NCI-H2107 (cell line): ENCODE measurements at regions not wholly inside any gene's neighbourhood (a gene's known extent, or its start where the extent isn't known, plus 50 kb on each side); places are given as distances from the start of the nearest gene placed in this dataset.
"Not testable (repeated sequence)": the region's sequence is repeated elsewhere in the genome, so short reads cannot be mapped to it uniquely, and the experiment has no call there.

Source experiments
- DNase-seq: peaks from one replicate; lab custom pipeline; 2025; lab: John Stamatoyannopoulos, UW

DNA sequence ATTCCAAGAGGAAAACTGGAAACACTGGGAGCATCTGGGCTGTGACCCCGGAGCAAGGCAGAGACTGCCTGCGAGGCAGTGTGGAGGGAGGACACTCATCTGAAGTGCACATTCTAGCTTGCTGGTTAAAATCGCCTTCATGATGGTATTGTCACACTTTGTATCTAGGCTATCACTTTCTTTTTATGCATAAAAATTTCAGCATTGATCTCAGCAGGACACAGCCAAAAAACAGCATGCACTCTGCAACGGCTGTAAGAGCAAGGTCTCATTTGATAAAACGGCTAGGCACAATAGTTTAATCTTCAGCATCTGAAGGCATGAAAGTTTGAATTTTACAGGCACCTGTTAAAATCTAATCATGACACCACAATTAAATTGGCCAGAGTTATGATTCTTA, 110.8 kb upstream of the IRX1 start:
- DNase-seq = no peak

DNA sequence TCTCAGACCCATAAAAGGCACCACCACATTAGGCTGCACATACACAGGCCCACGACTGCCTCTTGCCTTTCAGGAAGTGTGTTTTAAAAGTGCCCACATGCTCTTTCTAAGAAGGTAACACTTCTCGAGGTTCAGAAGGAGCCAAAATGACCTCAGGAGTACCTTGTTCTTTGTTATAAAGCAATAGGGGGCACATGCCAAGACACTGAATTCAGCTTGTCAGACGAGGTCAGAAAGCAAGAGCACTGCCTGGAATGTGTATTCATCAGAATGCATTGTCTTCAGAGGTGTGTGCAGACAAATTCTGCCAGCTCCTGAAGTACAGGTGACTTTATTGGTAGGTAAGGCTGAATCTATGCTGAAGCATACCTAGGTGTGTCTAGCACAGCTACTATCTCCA, 114.5 kb upstream of the IRX1 start:
- no peak for DNase-seq

DNA sequence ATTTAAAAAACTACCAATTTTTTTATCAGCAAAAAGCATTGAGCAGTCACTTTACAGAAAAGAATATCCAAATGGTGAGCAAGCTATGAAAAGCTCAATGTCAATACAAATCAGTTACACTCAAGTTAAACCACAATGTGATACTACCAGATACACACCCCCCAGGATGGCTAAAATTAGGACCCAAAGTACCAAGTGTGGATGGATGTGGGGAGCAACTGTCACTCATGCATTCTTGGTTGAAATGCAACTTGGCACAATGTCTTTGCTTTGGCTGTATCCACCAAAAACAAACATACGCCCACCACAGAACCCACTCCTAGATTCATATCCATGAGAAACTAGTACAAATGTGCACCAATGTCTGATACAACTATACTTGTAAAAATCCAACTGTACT, 120.0 kb upstream of the IRX1 start:
- DNase-seq = no peak

DNA sequence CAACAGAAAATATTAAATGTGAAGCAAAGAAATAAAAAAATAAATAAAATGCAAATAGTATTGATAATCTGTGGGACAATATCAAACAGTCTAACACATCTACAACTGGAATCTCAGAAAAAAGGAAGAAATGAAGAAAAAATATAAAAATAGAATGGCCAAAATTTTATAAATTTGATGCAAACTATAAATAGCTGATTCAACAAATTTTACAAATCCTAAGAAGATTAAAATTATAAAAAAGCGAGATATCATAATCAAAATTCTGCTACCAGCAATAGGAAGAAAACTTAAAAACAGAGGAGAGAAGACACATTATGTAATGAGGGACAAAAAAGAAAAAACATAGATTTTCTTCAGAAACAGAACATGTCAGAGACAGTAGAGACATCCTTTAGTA, 129.2 kb upstream of the IRX1 start:
- no peak for DNase-seq

DNA sequence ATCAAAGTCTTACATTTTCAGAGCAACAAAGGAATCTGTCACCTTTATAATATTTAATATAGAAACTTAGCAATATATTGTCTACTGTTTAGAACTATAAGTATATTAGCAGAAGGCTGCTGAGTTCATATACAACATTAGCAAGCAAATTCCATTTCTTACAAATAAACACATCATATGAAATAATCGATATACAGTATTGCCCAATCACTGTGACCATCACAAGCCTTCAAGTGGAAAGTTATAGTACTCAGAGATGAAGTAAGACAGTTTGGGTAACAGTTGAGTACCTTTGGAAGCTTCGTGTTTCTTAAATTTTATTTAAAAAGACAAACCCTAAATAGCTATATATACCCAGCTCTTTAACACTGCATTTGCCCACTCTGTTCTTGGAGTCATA, 135.2 kb upstream of the IRX1 start:
- DNase-seq = no peak

DNA sequence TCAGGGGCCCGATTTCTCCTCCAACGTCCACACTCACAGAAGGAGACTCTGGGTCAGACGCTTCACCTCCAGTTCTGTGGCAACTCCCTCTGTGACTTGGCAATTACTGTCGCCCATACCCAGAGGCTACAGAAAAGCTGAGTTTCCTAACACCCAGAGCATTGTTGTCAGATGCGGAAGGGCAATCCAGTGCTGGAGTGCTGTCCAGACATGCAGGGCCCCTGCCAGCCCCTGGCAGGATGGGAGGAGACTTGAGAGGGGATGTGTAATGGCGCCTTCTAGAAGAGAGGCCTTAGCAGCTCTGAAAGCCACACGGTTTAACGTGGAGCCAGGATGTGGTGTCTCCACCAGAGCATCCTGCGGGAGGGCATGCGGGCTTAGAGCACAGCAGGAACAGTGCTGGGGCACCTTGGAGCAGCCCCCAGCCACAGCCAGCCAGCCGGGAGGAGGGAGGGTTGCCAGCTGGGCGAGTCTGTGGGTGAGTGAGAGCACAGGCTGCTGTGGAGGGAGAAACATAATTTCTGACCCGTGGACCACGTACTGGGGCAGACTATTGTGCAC, 139.4 kb upstream of the IRX1 start:
- DNase-seq = no peak

DNA sequence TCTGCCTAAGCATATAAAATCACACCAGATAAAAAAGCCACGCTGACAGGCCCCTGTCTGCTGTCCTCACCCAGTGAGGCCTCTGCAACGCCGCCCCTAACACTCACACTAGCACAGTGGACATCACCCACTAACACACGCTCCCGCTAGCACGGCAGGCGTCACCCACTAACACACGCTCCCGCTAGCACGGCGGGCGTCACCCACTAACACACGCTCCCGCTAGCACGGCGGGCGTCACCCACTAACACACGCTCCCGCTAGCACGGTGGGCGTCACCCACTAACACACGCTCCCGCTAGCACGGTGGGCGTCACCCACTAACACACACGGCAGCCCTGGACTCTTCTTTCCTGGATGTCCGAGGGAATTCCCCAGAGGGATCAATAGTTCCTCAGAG, 141.6 kb upstream of the IRX1 start:
- not testable (repeated sequence) for DNase-seq

DNA sequence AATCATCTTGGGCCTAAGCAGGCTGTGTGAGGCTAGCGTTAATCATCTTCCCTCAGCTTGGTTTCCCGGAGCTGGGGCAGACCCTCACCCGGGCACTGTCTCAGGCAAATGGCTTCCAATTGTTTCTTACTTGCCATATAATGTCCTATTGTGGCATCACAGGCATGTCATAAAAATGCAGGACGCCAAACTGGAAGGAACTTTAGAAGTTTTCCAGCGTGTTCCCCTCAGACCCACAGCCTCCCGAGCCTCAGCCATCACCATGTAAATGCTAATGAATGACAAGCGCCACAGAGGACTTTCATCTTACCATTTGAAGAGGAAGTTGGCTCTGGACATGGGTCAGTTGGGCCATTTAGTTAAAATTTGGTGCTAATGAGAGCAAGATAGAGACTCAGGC, 143.0 kb upstream of the IRX1 start:
- DNase-seq = no peak

DNA sequence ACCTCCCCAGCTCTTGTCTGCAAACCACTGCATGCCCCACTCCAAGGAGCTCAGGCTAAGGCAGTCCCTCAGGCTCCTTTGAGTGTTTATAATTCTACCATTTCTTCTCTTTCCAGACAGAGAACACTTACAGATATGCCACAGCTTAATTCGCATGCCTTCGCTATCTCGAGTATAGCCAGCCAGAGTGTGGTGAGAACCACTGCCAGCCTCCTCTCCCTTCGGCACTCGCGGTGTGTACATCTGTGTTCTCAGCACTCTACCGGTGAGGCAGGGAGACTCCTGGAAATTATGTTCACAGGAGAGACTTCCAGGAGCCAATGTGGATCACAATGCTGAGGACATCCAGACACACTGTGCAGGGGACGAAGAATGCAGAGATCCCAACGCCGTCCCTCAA, 143.7 kb upstream of the IRX1 start:
- no peak for DNase-seq

DNA sequence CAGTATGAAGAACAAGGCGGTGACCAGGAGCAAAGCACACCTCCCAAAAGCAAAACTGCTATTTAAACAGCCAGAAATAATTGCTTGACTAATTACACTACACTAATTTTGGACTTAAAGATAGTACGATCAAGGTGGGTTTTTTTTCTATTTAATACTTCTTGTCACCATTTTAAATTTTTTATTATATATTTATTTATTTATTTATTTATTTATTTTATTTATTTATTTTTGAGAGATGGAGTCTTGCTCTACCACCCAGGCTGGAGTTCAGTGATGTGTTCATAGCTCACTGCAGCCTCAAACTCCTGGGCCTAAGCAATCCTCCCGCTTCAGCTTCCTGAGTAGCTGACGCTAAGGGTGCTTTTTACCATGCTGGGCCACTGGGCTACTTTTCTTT, 146.2 kb upstream of the IRX1 start:
- no peak for DNase-seq

DNA sequence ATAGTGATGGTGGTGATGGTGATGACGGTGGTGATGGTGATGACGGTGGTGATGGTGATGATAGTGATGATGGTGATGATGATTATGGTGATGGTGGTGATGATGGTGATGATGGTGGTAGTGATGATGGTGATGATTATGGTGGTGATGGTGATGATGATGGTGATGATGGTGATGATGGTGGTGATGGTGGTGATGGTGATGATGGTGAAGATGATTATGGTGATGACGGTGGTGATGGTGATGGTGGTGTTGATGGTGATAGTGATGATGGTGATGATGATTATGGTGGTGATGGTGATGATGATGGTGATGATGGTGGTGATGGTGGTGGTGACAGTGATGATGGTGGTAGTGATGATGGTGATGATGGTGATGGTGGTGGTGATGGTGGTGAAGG, 149.2 kb upstream of the IRX1 start:
- no peak for DNase-seq

DNA sequence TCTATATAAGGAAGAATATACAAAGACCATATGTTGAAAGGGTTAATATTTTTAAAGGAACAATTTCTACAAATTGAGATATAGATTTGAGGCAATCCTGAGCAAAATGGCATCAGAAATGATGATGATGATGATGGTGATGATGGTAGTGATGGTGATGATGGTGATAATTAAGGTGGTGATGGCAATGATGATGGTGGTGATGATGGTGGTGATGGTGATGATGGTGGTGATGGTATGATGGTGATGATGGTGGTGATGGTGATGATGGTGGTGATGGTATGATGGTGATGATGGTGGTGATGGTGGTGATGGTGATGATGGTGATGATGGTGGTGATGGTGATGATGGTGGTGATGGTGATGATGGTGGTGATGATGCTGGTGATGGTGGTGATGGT, 150.1 kb upstream of the IRX1 start:
- DNase-seq = not testable (repeated sequence)

DNA sequence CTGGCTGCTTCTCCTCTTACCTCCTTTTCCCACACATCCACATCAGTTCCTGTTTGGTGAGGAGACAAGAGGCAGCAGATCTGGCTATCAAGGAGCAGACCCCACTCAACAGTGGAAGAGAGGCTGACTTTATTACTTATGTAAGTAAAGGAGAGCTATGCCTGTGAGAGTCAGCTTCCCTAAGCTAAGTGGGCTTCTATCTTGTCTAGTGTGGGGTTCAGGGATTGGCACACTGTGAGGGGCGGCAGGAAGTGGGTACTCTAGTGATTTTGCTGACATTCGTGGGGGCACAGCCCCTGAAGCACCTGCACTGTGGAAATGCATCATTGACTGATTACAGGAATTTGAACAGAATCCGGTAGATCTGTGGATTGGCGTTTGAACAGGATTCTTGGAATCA, 163.5 kb upstream of the IRX1 start:
- DNase-seq = no peak

DNA sequence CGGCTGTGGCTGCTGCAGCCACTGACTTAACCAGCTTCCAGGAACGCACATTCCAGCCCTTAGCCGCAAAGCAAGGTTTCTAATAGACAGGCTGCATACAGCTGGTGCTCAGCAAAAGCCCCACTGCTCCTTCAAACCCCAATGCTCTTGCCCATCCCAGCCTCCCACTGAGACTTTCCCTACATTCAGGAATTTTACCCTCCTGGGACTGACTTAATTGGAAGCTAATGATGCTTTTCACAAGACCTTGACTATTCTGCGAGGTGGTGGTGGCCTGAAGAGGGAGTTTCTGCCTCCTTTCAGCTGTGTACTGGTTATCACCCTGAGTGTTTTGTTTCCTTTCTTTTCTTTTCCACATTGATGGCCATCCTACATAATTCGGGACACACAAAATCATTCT, 164.9 kb upstream of the IRX1 start:
- no peak for DNase-seq

DNA sequence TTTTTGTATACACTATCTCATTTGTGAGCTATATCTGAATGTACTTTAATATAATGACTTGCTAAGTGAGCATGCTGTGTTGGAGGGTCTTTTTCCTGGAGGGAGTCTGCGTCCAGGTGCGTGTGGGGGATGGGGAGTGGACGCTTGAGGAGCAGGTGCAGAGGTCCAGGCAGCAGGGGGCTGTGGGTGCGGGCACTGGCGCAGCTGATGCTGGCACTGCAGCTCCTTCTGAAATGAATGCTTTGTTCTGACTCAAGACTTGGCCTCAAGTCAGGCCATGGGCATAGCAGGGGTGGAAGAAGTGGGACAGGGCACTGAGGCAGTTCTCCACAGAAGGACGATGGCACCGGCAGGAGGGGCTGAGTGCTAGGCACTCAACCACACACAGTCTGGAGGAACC, 165.7 kb upstream of the IRX1 start:
- no peak for DNase-seq

DNA sequence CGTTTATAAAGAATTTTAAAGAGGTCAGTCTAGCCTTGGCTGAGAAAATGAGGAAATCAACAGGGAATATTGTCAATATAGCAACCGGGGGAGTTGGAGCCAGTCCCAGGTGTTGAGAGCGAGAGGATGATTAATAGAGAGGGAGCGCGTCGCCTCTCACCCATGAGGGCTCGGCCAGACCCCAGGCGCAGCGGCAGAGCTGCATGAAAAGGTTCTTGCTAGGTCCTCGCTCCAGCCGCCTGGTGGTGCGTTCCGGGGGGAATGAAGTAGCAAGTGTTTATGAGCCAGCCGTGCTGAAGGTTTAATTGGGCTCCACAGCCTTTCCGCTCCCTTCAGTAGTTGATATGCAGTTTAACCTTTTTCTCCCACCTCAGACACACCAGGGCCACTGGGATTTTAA, 167.3 kb upstream of the IRX1 start:
- no peak for DNase-seq

DNA sequence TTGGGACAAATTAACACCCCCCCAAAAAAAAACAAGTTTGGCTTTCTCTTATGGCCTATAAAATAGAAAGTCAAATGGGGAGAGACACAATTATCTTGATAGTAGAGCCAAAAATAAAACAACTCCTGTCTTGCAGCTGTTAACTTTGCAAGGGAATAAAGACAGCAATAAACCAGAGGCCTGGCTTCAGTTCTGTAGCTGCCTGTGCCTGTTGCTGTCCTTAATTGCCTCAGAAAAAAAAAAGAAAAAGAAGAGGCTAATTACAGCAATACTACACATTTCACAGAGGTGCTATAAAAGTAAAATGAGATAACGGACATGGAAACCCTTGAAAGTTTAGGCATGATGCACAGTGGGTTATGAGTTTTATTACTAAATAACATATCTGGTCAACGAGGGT, 170.7 kb upstream of the IRX1 start:
- no peak for DNase-seq

DNA sequence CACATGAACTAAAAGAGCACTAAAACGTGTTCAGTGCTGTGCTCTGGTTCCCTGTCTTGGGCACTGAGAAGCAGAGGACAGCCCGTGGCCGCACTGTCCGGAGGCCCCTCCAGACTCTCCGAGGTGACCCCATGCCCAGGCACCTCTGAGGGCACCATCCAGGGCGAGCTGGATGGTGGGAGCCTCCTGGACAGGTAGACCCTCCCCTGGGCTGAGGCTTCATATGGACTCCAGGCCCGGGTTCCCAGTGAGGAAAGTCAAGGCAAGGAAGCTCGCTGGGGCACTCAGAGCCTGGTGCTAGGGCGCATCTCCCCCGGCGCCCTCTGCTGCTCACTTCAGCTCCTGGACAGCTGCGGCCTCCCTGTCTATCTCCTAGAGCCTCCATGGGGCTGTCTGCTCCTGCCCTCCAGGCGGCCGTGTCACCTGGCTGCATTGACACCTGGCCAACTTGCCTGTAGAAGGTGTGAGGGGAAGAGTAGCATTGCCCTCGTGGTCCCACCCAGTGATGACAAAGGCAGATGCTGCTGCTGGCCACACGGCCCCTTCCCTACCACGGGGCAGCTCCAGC, 178.2 kb upstream of the IRX1 start:
- DNase-seq = no peak

DNA sequence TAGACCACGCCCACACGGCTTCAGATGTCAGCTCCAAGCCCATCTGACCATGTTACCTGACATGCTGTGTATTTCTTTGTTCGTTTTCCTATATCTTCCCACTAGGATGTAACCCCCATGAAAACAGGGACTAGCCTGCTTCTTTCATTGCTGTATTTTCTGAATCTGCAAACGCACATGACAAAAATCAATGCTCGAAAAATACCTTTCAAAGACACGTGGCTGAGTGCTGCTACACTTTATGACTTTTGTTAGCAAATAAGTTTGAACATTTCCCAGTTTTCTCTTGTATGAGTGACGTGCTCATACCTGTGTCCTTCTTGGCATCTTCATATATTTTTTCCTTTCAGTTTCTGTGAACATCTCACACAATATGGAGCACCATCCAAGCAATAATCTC, 181.3 kb upstream of the IRX1 start:
- DNase-seq = no peak

DNA sequence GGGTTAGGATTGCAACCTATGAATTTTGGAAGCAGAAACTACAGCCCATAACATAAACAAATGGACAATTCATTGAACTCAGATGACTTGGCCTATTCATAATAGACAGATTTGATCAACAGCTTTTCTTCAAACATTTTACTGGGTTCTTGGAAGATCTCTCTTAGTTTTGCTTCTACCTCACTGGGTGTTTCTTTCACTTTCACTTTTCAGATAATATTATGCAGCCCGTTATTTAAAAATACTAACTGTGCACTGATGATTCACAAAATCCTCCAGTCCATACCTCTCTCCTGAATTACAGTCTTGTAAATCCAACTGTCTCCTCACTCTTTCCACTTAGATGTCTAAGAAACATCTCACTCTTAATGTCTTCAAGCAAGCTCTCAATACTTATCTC, 183.5 kb upstream of the IRX1 start:
- DNase-seq = no peak

DNA sequence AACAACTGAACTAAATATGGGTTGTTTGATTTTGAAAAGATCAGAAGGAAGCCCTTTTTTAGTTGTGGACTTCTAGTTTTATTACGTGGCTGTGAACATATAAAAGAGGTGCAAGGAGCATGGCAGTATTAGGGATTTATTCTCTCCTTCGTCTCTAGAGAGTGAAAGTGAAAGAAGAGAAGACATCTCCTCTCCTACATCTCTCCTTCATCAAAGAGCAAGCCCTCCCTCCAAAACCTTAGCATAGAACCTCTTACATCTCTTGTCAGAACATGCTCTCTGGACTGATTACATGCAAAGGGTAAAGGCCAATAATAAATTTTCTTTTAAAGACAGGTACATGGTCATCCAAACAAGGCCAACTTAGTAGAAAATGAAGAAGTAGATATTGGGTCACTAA, 184.3 kb upstream of the IRX1 start:
- DNase-seq = no peak

DNA sequence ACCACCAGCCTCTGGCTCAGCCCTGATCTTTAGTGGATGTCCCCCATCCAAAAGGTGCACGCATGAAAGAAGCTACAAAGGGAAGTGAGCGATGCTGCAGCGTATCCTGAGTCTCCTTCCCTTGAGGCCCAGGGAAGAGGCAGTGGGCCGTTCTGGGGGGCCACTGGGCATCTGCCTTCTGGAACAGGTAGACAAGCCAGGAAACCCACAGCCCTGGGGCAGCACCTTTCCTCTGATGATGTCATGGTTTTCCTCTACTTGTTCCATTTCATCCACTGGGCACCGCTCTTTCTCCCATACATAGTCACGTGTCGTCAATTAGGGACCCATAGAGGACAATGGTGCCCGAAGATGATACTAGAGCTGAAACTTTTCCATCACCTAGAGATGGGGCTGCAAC, 194.0 kb upstream of the IRX1 start:
- no peak for DNase-seq

DNA sequence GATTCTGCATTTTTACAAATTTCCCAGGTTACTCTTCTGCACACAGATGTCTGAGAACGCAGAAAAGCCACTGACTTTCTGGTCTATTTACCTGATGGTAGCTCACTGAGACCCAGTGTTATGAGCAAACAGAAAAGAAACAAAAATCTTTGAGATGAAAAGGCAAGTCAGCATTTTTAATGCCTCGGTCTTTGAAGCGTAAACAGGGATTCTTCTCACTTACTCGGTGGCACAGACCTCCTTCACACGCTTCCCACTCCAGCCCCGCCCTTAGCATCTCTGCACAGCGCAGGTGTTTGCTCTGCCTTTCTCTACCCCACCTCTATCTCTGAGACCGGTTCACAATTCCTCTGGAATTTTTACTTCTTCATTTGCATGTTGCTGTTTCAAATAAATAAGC, 195.0 kb upstream of the IRX1 start:
- DNase-seq = no peak

DNA sequence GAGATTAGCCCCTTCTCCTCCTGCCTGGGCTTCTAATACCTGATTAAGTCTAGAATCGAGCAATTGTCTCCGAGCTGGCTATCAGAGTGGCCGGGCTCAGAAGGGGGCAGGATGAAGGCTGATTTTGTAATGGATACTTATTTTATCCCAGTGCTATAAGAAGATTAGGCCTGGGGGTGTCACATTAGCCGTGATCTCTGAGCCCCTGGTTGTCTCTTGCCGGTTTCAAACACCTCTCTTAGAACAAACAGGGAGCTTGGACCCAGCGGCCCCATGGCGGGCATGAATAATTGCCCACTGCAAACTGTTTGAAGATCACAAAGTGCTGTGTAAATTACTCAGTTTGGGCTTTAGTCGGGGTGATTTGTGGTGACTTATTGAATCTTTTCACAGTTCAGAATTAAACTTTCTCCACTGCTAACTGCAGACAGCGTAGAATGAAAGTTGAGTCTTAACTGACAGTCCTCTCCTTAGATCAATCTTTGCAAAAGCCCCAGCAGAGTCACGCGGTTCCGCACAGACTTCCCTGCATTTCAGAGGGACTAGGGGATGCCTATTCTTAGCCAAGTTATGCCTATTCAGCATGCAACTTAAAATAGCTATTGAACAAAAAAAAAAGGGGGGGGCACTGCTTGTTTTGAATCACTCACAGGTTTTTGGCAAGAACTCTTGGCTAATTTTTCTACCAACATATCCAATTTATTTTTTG, 200.6 kb upstream of the IRX1 start:
- no peak for DNase-seq
